Heart left ventricle (tissue), 13 donors: ENCODE measurements at regions not wholly inside any gene's neighbourhood (a gene's known extent, or its start where the extent isn't known, plus 50 kb on each side); places are given as distances from the start of the nearest gene placed in this dataset.

Experiments used
- POLR2A ChIP-seq, 2 donors: fragments of 450-650 bp; IDR thresholded peaks; one replicate each; pipeline ENCODE4 v1.6.1; 2017; ENCODE audit warnings: antibody characterized with exemption in 2 of 2, mild to moderate bottlenecking in 2 of 2, moderate library complexity in 2 of 2
- TF ChIP-seq, protein P1 (sequence below), 12 donors: fragments of 200-600 bp; sonication (generic) in 4 of 12; IDR thresholded peaks; one replicate each; pipeline versions ENCODE4 v1.5.0 to v1.8.0; 2018 to 2022; ENCODE audit warnings: antibody characterized with exemption in 12 of 12, mild to moderate bottlenecking in 5 of 12
- donor health status: ischemic (EF 13 %, LVEDD 7.1; RV severe dilation, severe dysfunction).
- donor health status: DM: no; HTN: yes; CAD: no.
- donor health status: DM: no; HTN: no; CAD: no.
- donor health status: ischemic (EF 25% LVEDD 6.9; RV normal size, moderate dysfunction).
- donor health status: ischemic (EF 25% LVEDD 5.7; RV mildly dilated, moderate dysfunction).
- donor health status: ischemic (EF 35%, LVEDD 5.7; RV mildly dilated, moderate dysfunction).
- donor health status: nonischemic (EF 11% LVEDD 7.7; RV severe dilation, severe dysfunction).
- donor health status: DM: yes; HTN: yes; CAD: no.
- donor health status: PGD.
- donor health status: ischemic (EF 29% LVEDD 5.4; RV normal size, mild dysfunction).
- donor health status: nonischemic (EF 23%, LVEDD 6.1; RV moderate dilation, normal function).

DNA sequence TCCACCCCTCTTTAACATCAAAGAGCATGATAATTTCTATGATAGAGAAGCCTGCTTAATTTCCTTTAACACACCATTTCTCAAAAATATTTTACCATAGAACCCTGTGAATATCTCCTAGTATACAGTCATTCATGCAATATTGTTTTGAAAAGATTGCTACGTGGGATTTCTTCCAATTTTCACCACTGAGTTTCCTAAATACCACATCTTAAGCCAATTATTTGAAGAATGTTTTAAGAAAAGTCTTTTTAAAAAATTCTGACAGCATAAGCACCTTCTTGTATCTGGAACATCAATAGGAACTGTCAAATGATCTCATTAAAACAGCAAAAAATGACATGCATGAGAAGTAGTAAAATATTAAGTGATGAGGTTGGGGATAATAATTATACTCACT, 1126.7 kb downstream of the TUSC7 start:
- TF ChIP-seq, protein P1, sequence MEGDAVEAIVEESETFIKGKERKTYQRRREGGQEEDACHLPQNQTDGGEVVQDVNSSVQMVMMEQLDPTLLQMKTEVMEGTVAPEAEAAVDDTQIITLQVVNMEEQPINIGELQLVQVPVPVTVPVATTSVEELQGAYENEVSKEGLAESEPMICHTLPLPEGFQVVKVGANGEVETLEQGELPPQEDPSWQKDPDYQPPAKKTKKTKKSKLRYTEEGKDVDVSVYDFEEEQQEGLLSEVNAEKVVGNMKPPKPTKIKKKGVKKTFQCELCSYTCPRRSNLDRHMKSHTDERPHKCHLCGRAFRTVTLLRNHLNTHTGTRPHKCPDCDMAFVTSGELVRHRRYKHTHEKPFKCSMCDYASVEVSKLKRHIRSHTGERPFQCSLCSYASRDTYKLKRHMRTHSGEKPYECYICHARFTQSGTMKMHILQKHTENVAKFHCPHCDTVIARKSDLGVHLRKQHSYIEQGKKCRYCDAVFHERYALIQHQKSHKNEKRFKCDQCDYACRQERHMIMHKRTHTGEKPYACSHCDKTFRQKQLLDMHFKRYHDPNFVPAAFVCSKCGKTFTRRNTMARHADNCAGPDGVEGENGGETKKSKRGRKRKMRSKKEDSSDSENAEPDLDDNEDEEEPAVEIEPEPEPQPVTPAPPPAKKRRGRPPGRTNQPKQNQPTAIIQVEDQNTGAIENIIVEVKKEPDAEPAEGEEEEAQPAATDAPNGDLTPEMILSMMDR (IDR thresholded peaks at IDR 0.05): no peak
- no peak for TF ChIP-seq POLR2A (IDR thresholded peaks at IDR 0.05)
